HFFc6 (cell line): ENCODE measurements at regions not wholly inside any gene's neighbourhood (a gene's known extent, or its start where the extent isn't known, plus 50 kb on each side); places are given as distances from the start of the nearest gene placed in this dataset.

Experiments used
- DNase-seq: peaks from one replicate; pipeline ENCODE4 v3.0.0-alpha.2; 2018
- H3K27ac Mint-ChIP-seq: 2 replicates; pipeline ENCODE4 v1.8.0; 2020; ENCODE audit warnings: mild to moderate bottlenecking, mixed read lengths
- H3K27me3 Mint-ChIP-seq: 2 replicates; pipeline ENCODE4 v1.8.0; 2021; ENCODE audit warnings: mild to moderate bottlenecking, moderate library complexity, mixed read lengths; ENCODE audit not compliant: insufficient read depth
- H3K36me3 Mint-ChIP-seq: 2 replicates; pipeline ENCODE4 v1.8.0; 2021; ENCODE audit warnings: low read depth, mixed read lengths
- H3K4me1 Mint-ChIP-seq: 2 replicates; pipeline ENCODE4 v1.8.0; 2020; ENCODE audit warnings: low read depth, mixed read lengths
- H3K4me3 Mint-ChIP-seq: 2 replicates; pipeline ENCODE4 v1.8.0; 2020; ENCODE audit warnings: mild to moderate bottlenecking, moderate library complexity, mixed read lengths
- H3K9me3 Mint-ChIP-seq: 2 replicates; pipeline ENCODE4 v1.8.0; 2020; ENCODE audit warnings: mild to moderate bottlenecking, mixed read lengths
- TF ChIP-seq, protein P1 (sequence below): fragments of 200-600 bp; sonication (generic); IDR thresholded peaks from 2 replicates; pipeline ENCODE4 v1.5.0; 2021; ENCODE audit warnings: antibody characterized with exemption, mild to moderate bottlenecking

DNA sequence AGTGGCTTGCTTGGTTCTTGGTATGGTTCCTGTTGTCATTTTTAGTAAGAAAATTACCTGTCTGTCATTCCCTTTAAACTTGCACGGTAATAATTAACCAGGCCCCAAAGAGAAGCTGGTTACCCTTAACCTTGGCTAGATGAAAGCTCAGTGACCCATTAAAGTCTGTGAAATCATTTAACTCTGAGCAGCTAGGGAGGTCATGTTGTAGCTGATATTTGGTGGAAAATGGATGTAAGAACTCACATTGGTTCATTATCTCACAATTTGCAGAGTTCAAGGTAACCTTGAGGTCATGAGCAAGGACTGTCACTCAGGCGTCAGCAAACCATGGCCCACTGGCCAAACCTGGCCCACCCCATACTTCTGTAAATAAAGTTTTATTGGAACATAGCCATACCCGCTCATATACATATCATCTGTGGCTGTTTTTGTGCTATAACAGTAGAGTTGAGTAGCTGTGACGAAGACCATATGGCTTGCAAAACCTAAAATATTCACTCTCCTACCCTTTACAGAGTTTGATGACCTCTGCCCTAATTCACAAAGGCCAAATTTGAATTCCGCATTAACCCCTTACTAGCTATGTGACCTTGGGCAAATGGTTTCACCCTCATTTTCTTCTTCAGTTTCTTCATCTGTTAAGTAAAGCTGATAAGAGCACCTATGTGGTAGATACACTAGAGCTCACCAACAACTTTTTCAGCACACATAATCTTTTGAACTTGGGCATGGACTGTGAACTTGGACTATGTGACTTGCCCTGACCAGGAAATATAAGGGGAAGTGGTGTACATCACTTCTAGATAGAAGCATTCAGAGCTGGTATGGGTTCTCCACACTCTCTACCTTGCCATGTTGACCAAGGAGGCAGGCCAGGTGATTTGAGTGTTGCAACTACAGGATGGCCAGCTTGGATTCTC, 61.5 kb upstream of the CPEB4 start:
- no peak overlapping the region for H3K27ac Mint-ChIP-seq
- no peak overlapping the region for H3K4me3 Mint-ChIP-seq
- no peak for DNase-seq
- H3K36me3 Mint-ChIP-seq = peaks cover 13% of the 10 kb centered on the region; the same call in 1 of the 2 replicates
- no peaks in the 10 kb centered on the region; the same call in none of the 2 replicates for H3K27me3 Mint-ChIP-seq
- TF ChIP-seq, protein P1, sequence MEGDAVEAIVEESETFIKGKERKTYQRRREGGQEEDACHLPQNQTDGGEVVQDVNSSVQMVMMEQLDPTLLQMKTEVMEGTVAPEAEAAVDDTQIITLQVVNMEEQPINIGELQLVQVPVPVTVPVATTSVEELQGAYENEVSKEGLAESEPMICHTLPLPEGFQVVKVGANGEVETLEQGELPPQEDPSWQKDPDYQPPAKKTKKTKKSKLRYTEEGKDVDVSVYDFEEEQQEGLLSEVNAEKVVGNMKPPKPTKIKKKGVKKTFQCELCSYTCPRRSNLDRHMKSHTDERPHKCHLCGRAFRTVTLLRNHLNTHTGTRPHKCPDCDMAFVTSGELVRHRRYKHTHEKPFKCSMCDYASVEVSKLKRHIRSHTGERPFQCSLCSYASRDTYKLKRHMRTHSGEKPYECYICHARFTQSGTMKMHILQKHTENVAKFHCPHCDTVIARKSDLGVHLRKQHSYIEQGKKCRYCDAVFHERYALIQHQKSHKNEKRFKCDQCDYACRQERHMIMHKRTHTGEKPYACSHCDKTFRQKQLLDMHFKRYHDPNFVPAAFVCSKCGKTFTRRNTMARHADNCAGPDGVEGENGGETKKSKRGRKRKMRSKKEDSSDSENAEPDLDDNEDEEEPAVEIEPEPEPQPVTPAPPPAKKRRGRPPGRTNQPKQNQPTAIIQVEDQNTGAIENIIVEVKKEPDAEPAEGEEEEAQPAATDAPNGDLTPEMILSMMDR = no peak
- no peaks in the 10 kb centered on the region for H3K9me3 Mint-ChIP-seq
- peaks cover 39% of the 10 kb centered on the region for H3K4me1 Mint-ChIP-seq

DNA sequence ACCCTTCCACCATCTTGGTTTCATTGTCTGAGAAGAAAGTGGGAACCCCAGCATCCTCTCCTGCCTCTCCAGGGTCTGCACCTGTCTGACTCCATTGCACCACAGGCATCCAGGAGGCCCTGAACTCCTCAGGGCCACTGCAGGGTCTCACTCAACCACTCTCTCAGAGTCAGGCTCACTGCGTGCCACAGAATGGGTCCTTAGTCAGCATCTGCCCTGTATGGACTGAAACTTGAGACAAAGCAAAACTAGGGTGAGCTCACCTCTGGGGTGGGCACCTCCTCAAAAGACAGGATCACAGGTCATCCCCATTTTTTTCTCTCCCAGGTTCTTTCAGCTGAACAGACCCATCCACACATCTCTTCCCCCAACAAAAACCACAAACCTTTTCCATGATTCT, 59.2 kb upstream of the CPEB4 start:
- Mint-ChIP-seq H3K27ac (no peak overlapping the region), H3K36me3 (peaks cover 13% of the 10 kb centered on the region; the same call in 1 of the 2 replicates), H3K9me3 (no peaks in the 10 kb centered on the region), H3K4me1 (peaks cover 28% of the 10 kb centered on the region), H3K4me3 (no peak overlapping the region), H3K27me3 (peaks cover 3% of the 10 kb centered on the region)
- TF ChIP-seq, protein P1 = no peak
- no peak for DNase-seq

DNA sequence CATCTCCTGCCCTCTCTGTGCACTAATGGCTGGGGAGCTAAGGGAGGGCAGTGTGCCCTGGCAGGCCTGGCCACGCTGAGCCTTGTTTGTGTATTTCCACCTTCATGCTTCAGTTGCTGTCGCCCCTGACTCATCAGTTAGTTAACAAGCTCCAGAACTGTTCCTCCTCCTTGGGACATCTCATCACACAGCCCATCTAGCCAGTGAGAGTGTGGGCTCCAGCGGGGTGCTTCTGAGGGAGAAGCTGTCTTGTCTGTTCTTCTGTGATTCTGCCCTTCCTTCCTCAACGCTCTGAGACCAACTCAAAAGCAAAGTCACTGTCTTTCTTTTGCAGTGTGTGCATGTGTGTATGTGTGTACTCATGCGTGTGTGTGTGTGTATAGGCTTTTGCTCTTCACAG, 58.3 kb upstream of the CPEB4 start:
- H3K4me1 Mint-ChIP-seq = peaks cover 20% of the 10 kb centered on the region
- H3K4me3 Mint-ChIP-seq = no peak overlapping the region
- TF ChIP-seq, protein P1 = no peak
- H3K9me3 Mint-ChIP-seq = no peaks in the 10 kb centered on the region
- H3K27ac Mint-ChIP-seq = no peak overlapping the region
- peaks cover 4% of the 10 kb centered on the region for H3K27me3 Mint-ChIP-seq
- H3K36me3 Mint-ChIP-seq = peaks cover 13% of the 10 kb centered on the region; the same call in 1 of the 2 replicates
- peak; percentile 43 for DNase-seq

DNA sequence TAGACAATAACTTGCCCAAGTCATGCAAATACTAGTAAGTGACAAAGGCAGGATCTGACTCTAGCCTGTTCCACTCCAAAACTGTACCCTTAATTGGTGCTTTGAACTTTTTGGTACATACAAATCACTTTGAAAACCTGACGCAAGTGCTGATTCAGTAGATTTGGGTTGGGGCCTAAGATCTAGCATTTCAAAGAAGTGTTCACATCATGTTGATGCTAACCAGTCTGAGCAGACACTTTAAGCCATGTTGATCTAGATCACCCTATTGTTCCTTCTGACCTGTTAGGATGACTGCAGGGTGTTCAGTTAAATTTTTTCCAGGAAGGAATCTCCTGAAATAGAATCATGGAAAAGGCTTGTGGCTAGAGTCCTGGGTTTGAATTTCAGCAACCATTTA, 57.7 kb upstream of the CPEB4 start:
- Mint-ChIP-seq H3K9me3 (no peaks in the 10 kb centered on the region), H3K27ac (no peak overlapping the region), H3K36me3 (peaks cover 13% of the 10 kb centered on the region; the same call in 1 of the 2 replicates), H3K4me3 (no peak overlapping the region), H3K27me3 (peaks cover 9% of the 10 kb centered on the region), H3K4me1 (peaks cover 16% of the 10 kb centered on the region)
- TF ChIP-seq, protein P1 = no peak
- DNase-seq = no peak

GRCh38 chr5:173831196-173831914, 56.8 kb upstream of the CPEB4 start:
- H3K36me3 Mint-ChIP-seq = peaks cover 13% of the 10 kb centered on the region; the same call in 1 of the 2 replicates
- DNase-seq = no peak
- H3K4me3 Mint-ChIP-seq = no peak overlapping the region
- no peaks in the 10 kb centered on the region for H3K9me3 Mint-ChIP-seq
- TF ChIP-seq, protein P1 = no peak
- H3K27me3 Mint-ChIP-seq = peaks cover 9% of the 10 kb centered on the region
- H3K27ac Mint-ChIP-seq = no peak overlapping the region
- peaks cover 20% of the 10 kb centered on the region for H3K4me1 Mint-ChIP-seq
